Frontal cortex (tissue), 3 donors: ENCODE measurements at regions not wholly inside any gene's neighbourhood (a gene's known extent, or its start where the extent isn't known, plus 50 kb on each side); places are given as distances from the start of the nearest gene placed in this dataset.

Experiments
- DNase-seq, 2 donors: peaks; one replicate each; pipeline ENCODE4 v3.0.0; 2012; ENCODE audit warnings: low spot score in 2 of 2
- FAIRE-seq: peaks from 2 replicates; lab custom pipeline; 2012; peaks lifted over from hg19 to GRCh38; lab: Jason Lieb, UNC
- donor health status: control.
- donor health status: control.
- donor health status: control.

GRCh38 chr11:113634940-113635575 is 71.0 kb downstream of the TMPRSS5 start:
- DNase-seq, result no peak
- FAIRE-seq, result no peak

- FAIRE-seq (no peak), DNase-seq (no peak)
Observed at GRCh38 chr11:113632981-113633380, 73.1 kb downstream of the TMPRSS5 start.

- FAIRE-seq (no peak), DNase-seq (no peak)
Observed at GRCh38 chr11:113629562-113629961, 76.5 kb downstream of the TMPRSS5 start.

- FAIRE-seq, result no peak
Observed at GRCh38 chr11:113628912-113629311, 77.2 kb downstream of the TMPRSS5 start.

GRCh38 chr11:113627946-113628345 is 78.2 kb downstream of the TMPRSS5 start:
- no peak for DNase-seq

More at GRCh38 chr11:113628912-113629311, 77.2 kb downstream of the TMPRSS5 start:
- DNase-seq, result no peak

GRCh38 chr11:113627297-113627696 is 78.8 kb downstream of the TMPRSS5 start:
- no peak for FAIRE-seq
- DNase-seq, result no peak

More at GRCh38 chr11:113627946-113628345, 78.2 kb downstream of the TMPRSS5 start:
- FAIRE-seq, result no peak

GRCh38 chr11:113626736-113627135 is 79.4 kb downstream of the TMPRSS5 start:
- DNase-seq, result no peak
- FAIRE-seq, result no peak

GRCh38 chr11:113623114-113623513 is 83.0 kb downstream of the TMPRSS5 start:
- no peak for FAIRE-seq
- no peak for DNase-seq

GRCh38 chr11:113618360-113618759 is 87.7 kb downstream of the TMPRSS5 start:
- FAIRE-seq (no peak), DNase-seq (no peak)

- FAIRE-seq, result no peak
- no peak for DNase-seq
Observed at GRCh38 chr11:113615773-113616172, 90.3 kb downstream of the TMPRSS5 start.

- DNase-seq (no peak), FAIRE-seq (no peak)
Observed at GRCh38 chr11:113615098-113615497, 91.0 kb downstream of the TMPRSS5 start.

- FAIRE-seq (no peak), DNase-seq (no peak)
Observed at GRCh38 chr11:113614097-113614496, 92.0 kb downstream of the TMPRSS5 start.

GRCh38 chr11:113613619-113614018 is 92.5 kb downstream of the TMPRSS5 start:
- FAIRE-seq (no peak), DNase-seq (no peak)

GRCh38 chr11:113604186-113604585 is 101.9 kb downstream of the TMPRSS5 start:
- no peak for DNase-seq
- FAIRE-seq, result no peak

- FAIRE-seq (peak; percentile 28), DNase-seq (peak; percentile 10 to 33)
Observed at GRCh38 chr11:113603277-113604059, 102.6 kb downstream of the TMPRSS5 start.

- FAIRE-seq (no peak), DNase-seq (no peak)
Observed at GRCh38 chr11:113602483-113602882, 103.6 kb downstream of the TMPRSS5 start.

- DNase-seq (no peak), FAIRE-seq (no peak)
Observed at GRCh38 chr11:113596658-113597057, 109.5 kb downstream of the TMPRSS5 start.

GRCh38 chr11:113595810-113596594 is 110.1 kb downstream of the TMPRSS5 start:
- peak; percentile 10 for FAIRE-seq
- no peak for DNase-seq

- DNase-seq, result no peak
- no peak for FAIRE-seq
Observed at GRCh38 chr11:113593698-113594308, 112.3 kb downstream of the TMPRSS5 start.

GRCh38 chr11:113591117-113591516 is 115.0 kb downstream of the TMPRSS5 start:
- FAIRE-seq (no peak), DNase-seq (no peak)
